KMS-11 (cell line): ENCODE measurements at regions not wholly inside any gene's neighbourhood (a gene's known extent, or its start where the extent isn't known, plus 50 kb on each side); places are given as distances from the start of the nearest gene placed in this dataset.

Experiments used
- H2AFZ ChIP-seq: fragments of 200-600 bp; sonication (generic); 2 replicates; pipeline ENCODE4 v1.6.1; 2016; ENCODE audit warnings: antibody characterized with exemption, mixed run types, low read depth
- H3K27ac ChIP-seq: fragments of 200-600 bp; sonication (generic); 2 replicates; pipeline ENCODE4 v1.6.1; 2016; ENCODE audit warnings: mild to moderate bottlenecking, mixed run types
- H3K27me3 ChIP-seq: fragments of 200-600 bp; sonication (generic); 2 replicates; pipeline ENCODE4 v1.6.1; 2017; ENCODE audit warnings: mild to moderate bottlenecking, low read depth, mixed run types, moderate library complexity; ENCODE audit not compliant: insufficient read depth
- H3K36me3 ChIP-seq: fragments of 200-600 bp; sonication (generic); 2 replicates; pipeline ENCODE4 v1.6.1; 2017; ENCODE audit warnings: mild to moderate bottlenecking, mixed run types; ENCODE audit not compliant: insufficient read depth
- H3K4me1 ChIP-seq: fragments of 200-600 bp; sonication (generic); 2 replicates; pipeline ENCODE4 v1.6.1; 2016; ENCODE audit warnings: mild to moderate bottlenecking, low read depth, mixed run types; ENCODE audit not compliant: poor library complexity, severe bottlenecking
- H3K4me2 ChIP-seq: fragments of 200-600 bp; sonication (generic); 2 replicates; pipeline ENCODE4 v1.7.0; 2016; ENCODE audit warnings: mild to moderate bottlenecking, mixed run types
- H3K4me3 ChIP-seq: fragments of 200-600 bp; sonication (generic); IDR thresholded peaks from 2 replicates; pipeline ENCODE4 v1.6.1; 2017; ENCODE audit warnings: low read depth, low read length, mixed read lengths; ENCODE audit not compliant: insufficient read depth
- H3K79me2 ChIP-seq: fragments of 200-600 bp; sonication (generic); 2 replicates; pipeline ENCODE4 v1.6.1; 2016; ENCODE audit warnings: low read depth, mixed run types; ENCODE audit not compliant: insufficient read depth
- H3K9ac ChIP-seq: fragments of 200-600 bp; sonication (generic); 2 replicates; pipeline ENCODE4 v1.6.1; 2016; ENCODE audit warnings: mild to moderate bottlenecking, mixed run types
- H4K20me1 ChIP-seq: fragments of 200-600 bp; sonication (generic); 2 replicates; pipeline ENCODE4 v1.6.1; 2016; ENCODE audit warnings: mild to moderate bottlenecking, mixed run types; ENCODE audit not compliant: insufficient read depth
- CTCF ChIP-seq: fragments of 200-600 bp; sonication (generic); conservative IDR thresholded peaks from 2 replicates; pipeline ENCODE4 v1.6.1; 2017; ENCODE audit warnings: low read depth, mild to moderate bottlenecking, antibody characterized with exemption, low read length, moderate library complexity, mixed read lengths

- H3K27ac ChIP-seq = no peak overlapping the region
- H3K36me3 ChIP-seq = no peaks in the 10 kb centered on the region
- no peak overlapping the region for H3K4me3 ChIP-seq
- H3K4me2 ChIP-seq = no peak overlapping the region
- H3K27me3 ChIP-seq = no peaks in the 10 kb centered on the region
- no peaks in the 10 kb centered on the region for H4K20me1 ChIP-seq
- TF ChIP-seq CTCF = no peak
- no peaks in the 10 kb centered on the region for H3K4me1 ChIP-seq
- H3K9ac ChIP-seq = no peak overlapping the region
- H3K79me2 ChIP-seq = no peaks in the 10 kb centered on the region
- no peak overlapping the region for H2AFZ ChIP-seq
These were observed 103.1 kb upstream of the UBL3 start for GRCh38 chr13:29953542-29953941.

- Histone ChIP-seq H3K4me2 (no peak overlapping the region), H3K4me3 (no peak overlapping the region), H3K27me3 (no peaks in the 10 kb centered on the region), H4K20me1 (no peaks in the 10 kb centered on the region), H3K36me3 (no peaks in the 10 kb centered on the region), H3K27ac (no peak overlapping the region), H2AFZ (no peak overlapping the region), H3K79me2 (no peaks in the 10 kb centered on the region), H3K4me1 (no peaks in the 10 kb centered on the region), H3K9ac (no peak overlapping the region)
- no peak for TF ChIP-seq CTCF
These were observed 101.8 kb upstream of the UBL3 start for GRCh38 chr13:29952245-29952644.

GRCh38 chr13:29948791-29949190, 98.4 kb upstream of the UBL3 start:
- no peaks in the 10 kb centered on the region for H3K27me3 ChIP-seq
- no peaks in the 10 kb centered on the region for H4K20me1 ChIP-seq
- H2AFZ ChIP-seq = no peak overlapping the region
- no peak overlapping the region for H3K9ac ChIP-seq
- no peaks in the 10 kb centered on the region for H3K36me3 ChIP-seq
- no peak overlapping the region for H3K4me2 ChIP-seq
- H3K27ac ChIP-seq = no peak overlapping the region
- H3K79me2 ChIP-seq = no peaks in the 10 kb centered on the region
- H3K4me3 ChIP-seq = no peak overlapping the region
- no peak for TF ChIP-seq CTCF
- no peaks in the 10 kb centered on the region for H3K4me1 ChIP-seq

- Histone ChIP-seq H2AFZ (no peak overlapping the region), H3K4me2 (no peak overlapping the region), H3K79me2 (no peaks in the 10 kb centered on the region), H3K36me3 (no peaks in the 10 kb centered on the region), H3K27me3 (no peaks in the 10 kb centered on the region), H3K9ac (no peak overlapping the region), H4K20me1 (no peaks in the 10 kb centered on the region), H3K4me1 (no peaks in the 10 kb centered on the region), H3K4me3 (no peak overlapping the region), H3K27ac (no peak overlapping the region)
- TF ChIP-seq CTCF = no peak
These were observed 97.8 kb upstream of the UBL3 start for GRCh38 chr13:29948244-29948643.

GRCh38 chr13:29947839-29948238, 97.4 kb upstream of the UBL3 start:
- Histone ChIP-seq H3K79me2 (no peaks in the 10 kb centered on the region), H4K20me1 (no peaks in the 10 kb centered on the region), H2AFZ (no peak overlapping the region), H3K9ac (no peak overlapping the region), H3K27ac (no peak overlapping the region), H3K27me3 (no peaks in the 10 kb centered on the region), H3K4me1 (no peaks in the 10 kb centered on the region), H3K4me2 (no peak overlapping the region), H3K36me3 (no peaks in the 10 kb centered on the region), H3K4me3 (no peak overlapping the region)
- TF ChIP-seq CTCF = no peak
